GM12878 (cell line): ENCODE measurements at regions not wholly inside any gene's neighbourhood (a gene's known extent, or its start where the extent isn't known, plus 50 kb on each side); places are given as distances from the start of the nearest gene placed in this dataset.

ENCODE experiments used
- BMI1 ChIP-seq: fragments of 450-650 bp; IDR thresholded peaks from 2 replicates; pipeline ENCODE4 v1.6.1; 2016; ENCODE audit warnings: mild to moderate bottlenecking, moderate library complexity, borderline replicate concordance
- ELK1 ChIP-seq: IDR thresholded peaks from 2 replicates; pipeline ENCODE4 v1.6.1; 2012; ENCODE audit warnings: low read depth, low read length, improper control_type of control experiment
- EP300 ChIP-seq, 2 experiments: fragments of 150-350 bp in 1 of 2; IDR thresholded peaks; 2 replicates each; pipeline ENCODE4 v1.6.1; 2011 to 2012; ENCODE audit warnings: low read depth in 2 of 2, low read length in 2 of 2, borderline replicate concordance in 1 of 2, improper control_type of control experiment in 1 of 2, inconsistent platforms in 1 of 2; ENCODE audit not compliant: control insufficient read depth in 1 of 2
- EZH2 ChIP-seq: IDR thresholded peaks from 2 replicates; pipeline ENCODE4 v1.6.1; 2012; ENCODE audit warnings: low read depth, mild to moderate bottlenecking, control low read depth, inconsistent platforms, low read length, borderline replicate concordance; ENCODE audit not compliant: control insufficient read depth
- FOS ChIP-seq: IDR thresholded peaks from 3 replicates; pipeline ENCODE4 v1.6.1; 2011; ENCODE audit warnings: borderline replicate concordance; ENCODE audit not compliant: insufficient read length; ENCODE audit errors: extremely low read depth
- MTA2 ChIP-seq: fragments of 450-650 bp; IDR thresholded peaks from 2 replicates; pipeline ENCODE4 v1.6.1; 2016; ENCODE audit warnings: low read depth, mild to moderate bottlenecking, moderate library complexity
- POLR2A ChIP-seq: IDR thresholded peaks from 2 replicates; pipeline ENCODE4 v1.6.1; 2011; ENCODE audit warnings: low read depth, mild to moderate bottlenecking, low read length
- POLR2AphosphoS5 ChIP-seq: IDR thresholded peaks from 2 replicates; pipeline ENCODE4 v1.6.1; 2011; ENCODE audit warnings: mild to moderate bottlenecking, low read length, inconsistent platforms
- RAD21 ChIP-seq: IDR thresholded peaks from 2 replicates; pipeline ENCODE4 v1.6.1; 2011; ENCODE audit warnings: mild to moderate bottlenecking, low read depth, low read length, moderate library complexity; ENCODE audit not compliant: insufficient read depth
- SREBF1 ChIP-seq: IDR thresholded peaks from 2 replicates; pipeline ENCODE4 v1.6.1; 2012; ENCODE audit warnings: mild to moderate bottlenecking, low read length
- TAF1 ChIP-seq: IDR thresholded peaks from 2 replicates; pipeline ENCODE4 v1.6.1; 2011; ENCODE audit warnings: mild to moderate bottlenecking, low read depth, low read length, borderline replicate concordance
- TARDBP ChIP-seq: IDR thresholded peaks from 2 replicates; pipeline ENCODE4 v1.6.1; 2016; ENCODE audit warnings: borderline replicate concordance
- TF ChIP-seq, protein P1 (sequence below), 3 experiments: IDR thresholded peaks in 2 of 3; conservative IDR thresholded peaks in 1 of 3; 2 replicates each; pipeline ENCODE4 v1.5.1; 2011; ENCODE audit warnings: low read depth in 3 of 3, low read length in 3 of 3, mild to moderate bottlenecking in 3 of 3, control low read depth in 2 of 3, moderate library complexity in 2 of 3, inconsistent platforms in 1 of 3, mixed read lengths in 1 of 3; ENCODE audit not compliant: control insufficient read depth in 2 of 3, insufficient read depth in 1 of 3; ENCODE audit errors: extremely low read depth in 1 of 3
- TF ChIP-seq, protein P2 (sequence below): IDR thresholded peaks from 2 replicates; pipeline ENCODE4 v1.6.1; 2011; ENCODE audit warnings: borderline replicate concordance, low read depth, mild to moderate bottlenecking, moderate library complexity, low read length; ENCODE audit not compliant: insufficient read depth, poor library complexity, severe bottlenecking

DNA sequence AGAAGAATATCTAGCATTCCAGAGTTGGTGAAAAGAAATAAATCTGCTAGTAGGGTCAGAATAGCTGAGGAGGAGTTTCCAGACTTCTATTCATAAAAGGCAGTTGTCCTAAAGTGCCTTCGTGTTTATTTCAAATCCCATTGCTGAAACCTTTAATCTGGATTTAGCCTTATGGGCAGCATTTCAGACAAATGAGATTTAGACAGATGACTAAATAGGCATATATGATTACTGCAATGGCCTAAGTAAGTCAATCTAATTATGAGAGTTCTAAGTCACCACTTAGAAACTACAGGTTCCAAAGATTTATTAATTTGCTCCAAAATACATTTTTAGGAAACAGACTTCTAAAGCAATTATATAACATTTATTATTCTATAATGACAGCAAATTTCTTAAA lies 368.7 kb downstream of the LIG4 start:
- TF ChIP-seq SREBF1 (no peak), RAD21 (no peak), EP300 (IDR thresholded peaks at IDR 0.05; ENCODE audit: borderline replicate concordance in 1 of 2, control insufficient read depth in 1 of 2, low read depth in 2 of 2, low read length in 2 of 2) (no peak), POLR2A (no peak), MTA2 (no peak), FOS (no peak), TARDBP (no peak), ELK1 (no peak), EZH2 (no peak), TAF1 (no peak), POLR2AphosphoS5 (no peak), BMI1 (no peak)
- TF ChIP-seq, protein P1, sequence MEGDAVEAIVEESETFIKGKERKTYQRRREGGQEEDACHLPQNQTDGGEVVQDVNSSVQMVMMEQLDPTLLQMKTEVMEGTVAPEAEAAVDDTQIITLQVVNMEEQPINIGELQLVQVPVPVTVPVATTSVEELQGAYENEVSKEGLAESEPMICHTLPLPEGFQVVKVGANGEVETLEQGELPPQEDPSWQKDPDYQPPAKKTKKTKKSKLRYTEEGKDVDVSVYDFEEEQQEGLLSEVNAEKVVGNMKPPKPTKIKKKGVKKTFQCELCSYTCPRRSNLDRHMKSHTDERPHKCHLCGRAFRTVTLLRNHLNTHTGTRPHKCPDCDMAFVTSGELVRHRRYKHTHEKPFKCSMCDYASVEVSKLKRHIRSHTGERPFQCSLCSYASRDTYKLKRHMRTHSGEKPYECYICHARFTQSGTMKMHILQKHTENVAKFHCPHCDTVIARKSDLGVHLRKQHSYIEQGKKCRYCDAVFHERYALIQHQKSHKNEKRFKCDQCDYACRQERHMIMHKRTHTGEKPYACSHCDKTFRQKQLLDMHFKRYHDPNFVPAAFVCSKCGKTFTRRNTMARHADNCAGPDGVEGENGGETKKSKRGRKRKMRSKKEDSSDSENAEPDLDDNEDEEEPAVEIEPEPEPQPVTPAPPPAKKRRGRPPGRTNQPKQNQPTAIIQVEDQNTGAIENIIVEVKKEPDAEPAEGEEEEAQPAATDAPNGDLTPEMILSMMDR (IDR thresholded peaks at IDR 0.05 in 2 of 3, conservative IDR thresholded peaks at IDR 0.05 in 1 of 3; ENCODE audit: control insufficient read depth in 2 of 3, extremely low read depth in 1 of 3, insufficient read depth in 1 of 3, low read depth in 3 of 3, low read length in 3 of 3): no peak
- TF ChIP-seq, protein P2, sequence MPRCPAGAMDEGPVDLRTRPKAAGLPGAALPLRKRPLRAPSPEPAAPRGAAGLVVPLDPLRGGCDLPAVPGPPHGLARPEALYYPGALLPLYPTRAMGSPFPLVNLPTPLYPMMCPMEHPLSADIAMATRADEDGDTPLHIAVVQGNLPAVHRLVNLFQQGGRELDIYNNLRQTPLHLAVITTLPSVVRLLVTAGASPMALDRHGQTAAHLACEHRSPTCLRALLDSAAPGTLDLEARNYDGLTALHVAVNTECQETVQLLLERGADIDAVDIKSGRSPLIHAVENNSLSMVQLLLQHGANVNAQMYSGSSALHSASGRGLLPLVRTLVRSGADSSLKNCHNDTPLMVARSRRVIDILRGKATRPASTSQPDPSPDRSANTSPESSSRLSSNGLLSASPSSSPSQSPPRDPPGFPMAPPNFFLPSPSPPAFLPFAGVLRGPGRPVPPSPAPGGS: no peak
